Kidney epithelial cell (primary cell): ENCODE measurements at regions not wholly inside any gene's neighbourhood (a gene's known extent, or its start where the extent isn't known, plus 50 kb on each side); places are given as distances from the start of the nearest gene placed in this dataset.

Source experiments
- DNase-seq: peaks from one replicate; pipeline ENCODE4 v3.0.0-alpha.2; 2010; ENCODE audit warnings: low read depth
- H3K27me3 ChIP-seq: 2 replicates; pipeline ENCODE4 v1.6.0; 2011; ENCODE audit warnings: low read length; ENCODE audit not compliant: control insufficient read depth, insufficient read depth
- H3K36me3 ChIP-seq: 2 replicates; pipeline ENCODE4 v1.5.1; 2011; ENCODE audit warnings: low read length; ENCODE audit not compliant: control insufficient read depth, insufficient read depth
- H3K4me3 ChIP-seq: 2 replicates; pipeline ENCODE4 v1.5.1; 2011; ENCODE audit warnings: low read depth, mild to moderate bottlenecking, control low read depth, low read length
- CTCF ChIP-seq: IDR thresholded peaks from 2 replicates; pipeline ENCODE4 v1.5.1; 2011; ENCODE audit warnings: mild to moderate bottlenecking, moderate library complexity, low read length, control low read depth, inconsistent platforms; ENCODE audit not compliant: insufficient read depth, poor library complexity, severe bottlenecking

- no peaks in the 10 kb centered on the region for H3K27me3 ChIP-seq
- DNase-seq, result no peak
- no peaks in the 10 kb centered on the region for H3K36me3 ChIP-seq
- TF ChIP-seq CTCF, result no peak
- no peak overlapping the region for H3K4me3 ChIP-seq
Observed at GRCh38 chr1:58430421-58431275, 115.9 kb downstream of the OMA1 start.

GRCh38 chr1:58426918-58427317 is 119.6 kb downstream of the OMA1 start:
- no peaks in the 10 kb centered on the region for H3K27me3 ChIP-seq
- DNase-seq, result no peak
- no peak for TF ChIP-seq CTCF
- H3K36me3 ChIP-seq, result no peaks in the 10 kb centered on the region
- no peak overlapping the region for H3K4me3 ChIP-seq

DNA sequence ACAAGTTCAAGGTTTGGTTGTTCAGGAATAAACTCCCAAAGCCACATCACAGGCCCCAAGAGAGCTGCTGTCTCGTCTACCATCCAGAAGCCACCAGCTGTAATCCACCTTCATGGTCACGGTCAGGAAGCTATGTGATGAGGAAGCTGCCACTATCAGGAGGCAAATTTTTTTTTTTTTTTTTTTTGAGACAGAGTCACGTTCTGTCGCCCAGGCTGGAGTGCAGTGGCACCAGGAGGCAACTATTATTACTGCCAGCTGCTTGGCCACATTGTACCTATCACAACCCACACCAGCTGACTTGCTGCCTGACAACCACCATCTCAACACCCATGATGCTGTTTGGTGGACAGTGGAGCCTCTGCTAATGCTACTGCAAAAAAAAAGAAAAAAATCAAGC is 124.1 kb downstream of the OMA1 start:
- Histone ChIP-seq H3K4me3 (no peak overlapping the region), H3K36me3 (no peaks in the 10 kb centered on the region), H3K27me3 (no peaks in the 10 kb centered on the region)
- no peak for DNase-seq
- TF ChIP-seq CTCF, result no peak

GRCh38 chr1:58418283-58419228 is 128.0 kb downstream of the OMA1 start:
- Histone ChIP-seq H3K4me3 (no peak overlapping the region), H3K36me3 (no peaks in the 10 kb centered on the region), H3K27me3 (no peaks in the 10 kb centered on the region)
- no peak for DNase-seq
- TF ChIP-seq CTCF, result no peak

DNA sequence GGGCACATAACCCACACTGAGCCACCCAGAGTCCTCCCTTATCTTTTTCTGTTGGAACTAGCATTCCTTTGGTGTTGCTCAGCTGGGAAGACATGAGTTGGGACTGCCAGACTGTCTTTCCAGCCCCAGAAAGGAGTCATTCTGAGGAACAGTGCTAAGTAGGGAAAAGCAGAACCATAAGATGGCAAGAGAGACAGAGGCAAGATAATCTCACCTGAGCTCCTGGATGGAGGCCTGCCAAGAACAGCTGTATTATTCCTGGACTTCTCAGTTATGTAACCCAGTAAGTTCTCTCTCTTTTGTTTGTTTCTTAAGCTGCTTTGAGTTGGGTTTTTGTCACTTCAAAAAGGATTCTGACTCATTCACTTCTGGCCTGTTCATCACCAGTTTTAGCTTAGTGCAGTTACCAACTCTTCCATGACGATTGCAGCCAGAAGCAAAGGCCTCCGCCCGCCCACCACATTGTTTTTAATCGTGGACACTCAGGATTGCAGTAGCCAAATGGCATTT is 134.4 kb downstream of the OMA1 start:
- DNase-seq, result peak; percentile 35
- no peak for TF ChIP-seq CTCF

More for the DNA sequence above, 134.4 kb downstream of the OMA1 start:
- Histone ChIP-seq H3K27me3 (no peaks in the 10 kb centered on the region), H3K36me3 (no peaks in the 10 kb centered on the region), H3K4me3 (no peak overlapping the region)
